ENCODE measurements at regions not wholly inside any gene's neighbourhood (a gene's known extent, or its start where the extent isn't known, plus 50 kb on each side); places are given as distances from the start of the nearest gene placed in this dataset.

DNA sequence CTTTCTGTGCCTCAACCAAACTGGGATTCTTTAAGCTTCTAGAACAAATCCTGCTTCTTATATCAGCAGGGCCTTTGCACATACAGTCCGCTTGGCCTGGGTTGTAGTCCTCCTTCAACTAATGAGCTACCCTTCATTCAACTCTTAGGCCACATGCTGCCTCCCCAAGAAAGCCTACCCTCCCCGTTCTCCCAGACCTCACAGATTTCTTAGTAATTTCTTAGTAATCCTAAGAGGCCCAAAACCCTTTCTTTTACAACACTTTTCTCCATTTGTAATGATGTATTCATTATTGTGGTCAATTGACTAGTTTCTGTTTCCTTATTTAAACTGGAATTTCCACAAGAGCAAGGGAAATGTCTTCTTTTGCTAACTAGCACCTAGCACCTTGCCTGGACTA is 233.1 kb downstream of the PPP1R2C start:
- DNase-seq (ENCODE audit: low read depth, low spot score) (no peak), FAIRE-seq (no peak)
- no peak overlapping the region for H3K4me3 ChIP-seq (ENCODE audit: control insufficient read depth in 2 of 3, extremely low read depth in 1 of 3, insufficient read depth in 2 of 3, low read depth in 1 of 3, low read length in 3 of 3)
- no peaks in the 10 kb centered on the region for H3K79me2 ChIP-seq (ENCODE audit: control insufficient read depth, insufficient read depth, low read length)
- H2AFZ ChIP-seq (ENCODE audit: control insufficient read depth, low read length), result no peak overlapping the region
- no peaks in the 10 kb centered on the region for H3K27me3 ChIP-seq (ENCODE audit: control insufficient read depth, extremely low read depth, insufficient read depth, low read length)
- H3K4me1 ChIP-seq (ENCODE audit: control insufficient read depth, extremely low read depth, insufficient read depth, low read length), result no peaks in the 10 kb centered on the region
- TF ChIP-seq EZH2 (IDR thresholded peaks at IDR 0.05; ENCODE audit: low read length), result no peak
- TF ChIP-seq, protein P1, sequence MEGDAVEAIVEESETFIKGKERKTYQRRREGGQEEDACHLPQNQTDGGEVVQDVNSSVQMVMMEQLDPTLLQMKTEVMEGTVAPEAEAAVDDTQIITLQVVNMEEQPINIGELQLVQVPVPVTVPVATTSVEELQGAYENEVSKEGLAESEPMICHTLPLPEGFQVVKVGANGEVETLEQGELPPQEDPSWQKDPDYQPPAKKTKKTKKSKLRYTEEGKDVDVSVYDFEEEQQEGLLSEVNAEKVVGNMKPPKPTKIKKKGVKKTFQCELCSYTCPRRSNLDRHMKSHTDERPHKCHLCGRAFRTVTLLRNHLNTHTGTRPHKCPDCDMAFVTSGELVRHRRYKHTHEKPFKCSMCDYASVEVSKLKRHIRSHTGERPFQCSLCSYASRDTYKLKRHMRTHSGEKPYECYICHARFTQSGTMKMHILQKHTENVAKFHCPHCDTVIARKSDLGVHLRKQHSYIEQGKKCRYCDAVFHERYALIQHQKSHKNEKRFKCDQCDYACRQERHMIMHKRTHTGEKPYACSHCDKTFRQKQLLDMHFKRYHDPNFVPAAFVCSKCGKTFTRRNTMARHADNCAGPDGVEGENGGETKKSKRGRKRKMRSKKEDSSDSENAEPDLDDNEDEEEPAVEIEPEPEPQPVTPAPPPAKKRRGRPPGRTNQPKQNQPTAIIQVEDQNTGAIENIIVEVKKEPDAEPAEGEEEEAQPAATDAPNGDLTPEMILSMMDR (optimal IDR thresholded peaks at IDR 0.05 in 1 of 3, IDR thresholded peaks at IDR 0.05 in 1 of 3, conservative IDR thresholded peaks at IDR 0.05 in 1 of 3; ENCODE audit: extremely low read depth in 1 of 3, insufficient read depth in 2 of 3, low read length in 3 of 3), result no peak
- H3K9me3 ChIP-seq (ENCODE audit: control insufficient read depth, low read depth, low read length), result no peaks in the 10 kb centered on the region
- no peak overlapping the region for H3K4me2 ChIP-seq (ENCODE audit: control insufficient read depth, extremely low read depth, insufficient read depth, low read depth, low read length)
- dilution Hi-C loops (cut with MboI; ENCODE audit: extremely low pct_ligation_motif_present, low sequenced_read_pairs), result no loop called here
- no peaks in the 10 kb centered on the region for H4K20me1 ChIP-seq (ENCODE audit: control insufficient read depth, extremely low read depth, insufficient read depth, low read length)
- no peaks in the 10 kb centered on the region for H3K9me1 ChIP-seq (ENCODE audit: control insufficient read depth, extremely low read depth, insufficient read depth, low read length)
- no peaks in the 10 kb centered on the region for H3K36me3 ChIP-seq (ENCODE audit: control insufficient read depth in 2 of 2, extremely low read depth in 1 of 2, insufficient read depth in 2 of 2, low read length in 2 of 2)
- H3K27ac ChIP-seq (ENCODE audit: control insufficient read depth, insufficient read depth, low read length), result no peak overlapping the region
- no peak overlapping the region for H3K9ac ChIP-seq (ENCODE audit: control insufficient read depth, extremely low read depth, insufficient read depth, low read length)

DNA sequence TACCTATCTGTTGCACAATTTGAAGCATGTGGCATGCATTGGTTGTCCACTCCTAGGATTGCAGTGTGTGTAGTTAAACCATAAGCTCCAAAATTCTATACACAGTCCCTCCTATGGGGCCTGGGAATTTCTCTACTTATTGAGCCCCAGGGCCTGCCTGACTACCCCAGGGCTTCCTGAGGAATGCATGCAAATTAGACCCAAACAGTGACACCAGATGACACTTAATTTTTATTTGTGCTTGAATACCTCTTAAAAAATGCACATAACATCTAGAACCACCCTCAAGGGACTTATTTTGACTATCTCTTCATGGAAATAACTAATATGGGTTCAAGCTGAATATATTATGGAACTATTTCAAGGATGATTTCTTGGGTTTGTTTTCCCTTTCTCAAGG is 236.4 kb downstream of the PPP1R2C start:
- dilution Hi-C loops (cut with MboI; ENCODE audit: extremely low pct_ligation_motif_present, low sequenced_read_pairs), result no loop called here
- Histone ChIP-seq H4K20me1 (ENCODE audit: control insufficient read depth, extremely low read depth, insufficient read depth, low read length) (no peaks in the 10 kb centered on the region), H3K4me1 (ENCODE audit: control insufficient read depth, extremely low read depth, insufficient read depth, low read length) (no peaks in the 10 kb centered on the region), H3K9me3 (ENCODE audit: control insufficient read depth, low read depth, low read length) (no peaks in the 10 kb centered on the region), H3K9me1 (ENCODE audit: control insufficient read depth, extremely low read depth, insufficient read depth, low read length) (no peaks in the 10 kb centered on the region), H2AFZ (ENCODE audit: control insufficient read depth, low read length) (no peak overlapping the region), H3K4me2 (ENCODE audit: control insufficient read depth, extremely low read depth, insufficient read depth, low read depth, low read length) (no peak overlapping the region), H3K9ac (ENCODE audit: control insufficient read depth, extremely low read depth, insufficient read depth, low read length) (no peak overlapping the region), H3K27ac (ENCODE audit: control insufficient read depth, insufficient read depth, low read length) (no peak overlapping the region), H3K4me3 (ENCODE audit: control insufficient read depth in 2 of 3, extremely low read depth in 1 of 3, insufficient read depth in 2 of 3, low read depth in 1 of 3, low read length in 3 of 3) (no peak overlapping the region), H3K36me3 (ENCODE audit: control insufficient read depth in 2 of 2, extremely low read depth in 1 of 2, insufficient read depth in 2 of 2, low read length in 2 of 2) (no peaks in the 10 kb centered on the region), H3K79me2 (ENCODE audit: control insufficient read depth, insufficient read depth, low read length) (no peaks in the 10 kb centered on the region), H3K27me3 (ENCODE audit: control insufficient read depth, extremely low read depth, insufficient read depth, low read length) (no peaks in the 10 kb centered on the region)
- no peak for DNase-seq (ENCODE audit: low read depth, low spot score)
- no peak for FAIRE-seq
- TF ChIP-seq, protein P1 (optimal IDR thresholded peaks at IDR 0.05 in 1 of 3, IDR thresholded peaks at IDR 0.05 in 1 of 3, conservative IDR thresholded peaks at IDR 0.05 in 1 of 3; ENCODE audit: extremely low read depth in 1 of 3, insufficient read depth in 2 of 3, low read length in 3 of 3), result no peak
- no peak for TF ChIP-seq EZH2 (IDR thresholded peaks at IDR 0.05; ENCODE audit: low read length)

All from keratinocyte (primary cell).